PC-3 (cell line): ENCODE measurements at regions not wholly inside any gene's neighbourhood (a gene's known extent, or its start where the extent isn't known, plus 50 kb on each side); places are given as distances from the start of the nearest gene placed in this dataset.

Source experiments
- ATAC-seq: fragments of 200-7000 bp; cut with Tn5 transposase; 2 replicates; pipeline ENCODE4 v1.9.1; 2020; ENCODE audit warnings: mild to moderate bottlenecking, moderate library complexity
- BruUV-seq: library from RNA; stranded (reverse); fragments of 400-500 nt; replicated peaks from 2 replicates; lab custom pipeline; 2021; lab: Mats Ljungman, UMichigan
- CTCF ChIA-PET: fragments of 300-600 bp; sonication (Branson Sonifier 250); formaldehyde crosslinking; loops from one replicate; lab custom pipeline; 2022; ENCODE audit warnings: antibody characterized with exemption; lab: Charles Lee
- POLR2A ChIA-PET: fragments of 300-600 bp; sonication (Branson Sonifier 250); formaldehyde crosslinking; loops from one replicate; lab custom pipeline; 2022; ENCODE audit warnings: antibody characterized with exemption; ENCODE audit not compliant: unreplicated experiment; lab: Charles Lee
- DNase-seq: peaks from one replicate; pipeline ENCODE4 v3.0.0-alpha.2; 2015
- H2AFZ ChIP-seq: fragments of 300-600 bp; sonication (generic); 2 replicates; pipeline ENCODE4 v1.6.0; 2016; ENCODE audit warnings: antibody characterized with exemption, low read length
- H3F3A ChIP-seq: fragments of 300-600 bp; sonication (generic); one replicate; pipeline ENCODE4 v1.6.0; 2017; ENCODE audit warnings: antibody characterized with exemption, low read length, control low read depth, mild to moderate bottlenecking; ENCODE audit not compliant: unreplicated experiment
- H3K27ac ChIP-seq: fragments of 300-600 bp; sonication (generic); 2 replicates; pipeline ENCODE4 v1.5.1; 2016; ENCODE audit warnings: mild to moderate bottlenecking, low read length
- H3K27me3 ChIP-seq: fragments of 300-600 bp; sonication (generic); 2 replicates; pipeline ENCODE4 v1.6.1; 2016; ENCODE audit warnings: low read length, mixed read lengths
- H3K36me3 ChIP-seq: fragments of 300-600 bp; sonication (generic); 2 replicates; pipeline ENCODE4 v1.6.1; 2016; ENCODE audit warnings: low read depth, mixed run types, low read length, mixed read lengths
- H3K4me1 ChIP-seq: fragments of 300-600 bp; sonication (generic); 2 replicates; pipeline ENCODE4 v1.5.1; 2016; ENCODE audit warnings: low read length; ENCODE audit not compliant: insufficient read depth
- H3K4me2 ChIP-seq: fragments of 300-600 bp; sonication (generic); 2 replicates; pipeline ENCODE4 v1.6.0; 2016; ENCODE audit warnings: low read length
- H3K4me3 ChIP-seq: fragments of 300-600 bp; sonication (generic); 2 replicates; pipeline ENCODE4 v1.5.1; 2016; ENCODE audit warnings: mild to moderate bottlenecking, low read length, mixed read lengths
- H3K79me2 ChIP-seq: fragments of 300-600 bp; sonication (generic); 2 replicates; pipeline ENCODE4 v1.6.1; 2017; ENCODE audit warnings: low read length, mixed read lengths
- H3K9ac ChIP-seq: fragments of 300-600 bp; sonication (generic); 2 replicates; pipeline ENCODE4 v1.6.0; 2016; ENCODE audit warnings: mild to moderate bottlenecking, low read length
- H3K9me2 ChIP-seq: fragments of 300-600 bp; sonication (generic); replicated peaks from 2 replicates; pipeline ENCODE4 v1.6.1; 2016; ENCODE audit warnings: mixed run types, low read length, mixed read lengths
- H3K9me3 ChIP-seq: fragments of 300-600 bp; sonication (generic); 2 replicates; pipeline ENCODE4 v1.6.1; 2016; ENCODE audit warnings: low read length, mixed read lengths
- H4K20me1 ChIP-seq: fragments of 300-600 bp; sonication (generic); 2 replicates; pipeline ENCODE4 v1.6.1; 2016; ENCODE audit warnings: low read length, mixed read lengths
- CTCF ChIP-seq: fragments of 300-600 bp; sonication (generic); conservative IDR thresholded peaks from 2 replicates; pipeline ENCODE4 v1.5.1; 2017; ENCODE audit warnings: antibody characterized with exemption, low read depth, mild to moderate bottlenecking, low read length
- EZH2 ChIP-seq: fragments of 300-600 bp; sonication (generic); IDR thresholded peaks from one replicate; pipeline ENCODE4 v1.6.1; 2017; ENCODE audit warnings: antibody characterized with exemption, mild to moderate bottlenecking, low read length; ENCODE audit not compliant: unreplicated experiment
- EZH2phosphoT487 ChIP-seq: fragments of 300-600 bp; sonication (generic); IDR thresholded peaks from 2 replicates; pipeline ENCODE4 v1.6.1; 2018; ENCODE audit warnings: mild to moderate bottlenecking, antibody characterized with exemption, low read length, borderline replicate concordance
- intact Hi-C: fragments of 100-400 bp; cut with micrococcal nuclease; formaldehyde crosslinking; loops from 2 replicates; pipeline ENCODE4 v1.9.0; 2023

GRCh38 chr2:77939801-77940200, 417.6 kb upstream of the LRRTM4 start:
- no peak overlapping the region for H2AFZ ChIP-seq
- H3K36me3 ChIP-seq: no peaks in the 10 kb centered on the region
- no peaks in the 10 kb centered on the region for H3K4me1 ChIP-seq
- H3K9me2 ChIP-seq: no peaks in the 10 kb centered on the region
- POLR2A ChIA-PET: no interaction called here
- no peak overlapping the region for H3K9ac ChIP-seq
- intact Hi-C loops: no loop called here
- no peak overlapping the region for H3K27ac ChIP-seq
- ATAC-seq (no peak), DNase-seq (no peak)
- H3K79me2 ChIP-seq: no peaks in the 10 kb centered on the region
- H3K4me3 ChIP-seq: no peak overlapping the region
- H3K27me3 ChIP-seq: no peaks in the 10 kb centered on the region
- no peaks in the 10 kb centered on the region for H3F3A ChIP-seq
- H3K9me3 ChIP-seq: 0 out of 2 replicates have a peak, but pooled peaks cover 16% of the 10 kb centered on the region
- CTCF ChIA-PET: no interaction called here
- no TSS peak for BruUV-seq
- TF ChIP-seq EZH2 (no peak), CTCF (no peak), EZH2phosphoT487 (no peak)
- no peaks in the 10 kb centered on the region for H4K20me1 ChIP-seq
- no peak overlapping the region for H3K4me2 ChIP-seq

- no peaks in the 10 kb centered on the region for H3K9me3 ChIP-seq
- intact Hi-C loops: no loop called here
- no TSS peak for BruUV-seq
- no peak overlapping the region for H3K27ac ChIP-seq
- H3K4me2 ChIP-seq: no peak overlapping the region
- no peak overlapping the region for H3K9ac ChIP-seq
- no peak overlapping the region for H3K4me3 ChIP-seq
- H3K79me2 ChIP-seq: no peaks in the 10 kb centered on the region
- H3K27me3 ChIP-seq: no peaks in the 10 kb centered on the region
- ChIA-PET POLR2A (no interaction called here), CTCF (no interaction called here)
- no peaks in the 10 kb centered on the region for H3F3A ChIP-seq
- H3K4me1 ChIP-seq: no peaks in the 10 kb centered on the region
- TF ChIP-seq EZH2phosphoT487: no peak
- peak; percentile 37; the same call in 1 of the 2 replicates for TF ChIP-seq CTCF
- no peak for TF ChIP-seq EZH2
- H3K36me3 ChIP-seq: no peaks in the 10 kb centered on the region
- no peak overlapping the region for H2AFZ ChIP-seq
- DNase-seq (no peak), ATAC-seq (no peak)
- H3K9me2 ChIP-seq: no peaks in the 10 kb centered on the region
- H4K20me1 ChIP-seq: no peaks in the 10 kb centered on the region
These were observed 432.8 kb upstream of the LRRTM4 start for GRCh38 chr2:77954931-77955330.

- Histone ChIP-seq H2AFZ (no peak overlapping the region), H3K9me3 (0 out of 2 replicates have a peak, but pooled peaks cover 4% of the 10 kb centered on the region), H3K36me3 (no peaks in the 10 kb centered on the region), H3K9me2 (no peaks in the 10 kb centered on the region), H3K27me3 (no peaks in the 10 kb centered on the region), H3K79me2 (no peaks in the 10 kb centered on the region), H3K4me2 (no peak overlapping the region), H3K27ac (no peak overlapping the region), H3K4me3 (no peak overlapping the region), H3K4me1 (no peaks in the 10 kb centered on the region), H4K20me1 (no peaks in the 10 kb centered on the region), H3K9ac (no peak overlapping the region), H3F3A (no peaks in the 10 kb centered on the region)
- BruUV-seq: no TSS peak
- TF ChIP-seq EZH2phosphoT487 (no peak), EZH2 (no peak), CTCF (no peak)
- ChIA-PET CTCF (no interaction called here), POLR2A (no interaction called here)
- ATAC-seq: no peak
- no peak for DNase-seq
- intact Hi-C loops: no loop called here
These were observed 440.8 kb upstream of the LRRTM4 start for GRCh38 chr2:77962943-77963342.
